Immature natural killer cell (primary cell): ENCODE measurements at regions not wholly inside any gene's neighbourhood (a gene's known extent, or its start where the extent isn't known, plus 50 kb on each side); places are given as distances from the start of the nearest gene placed in this dataset.

Experiments used
- DNase-seq, 3 donors: peaks; one replicate each; pipeline ENCODE4 v3.0.0; 2022; ENCODE audit warnings: mixed read lengths in 1 of 3
- H3K27ac Mint-ChIP-seq, 6 donors: one replicate each; pipeline ENCODE4 v1.8.0; 2020; ENCODE audit warnings: mixed read lengths in 6 of 6, mild to moderate bottlenecking in 5 of 6, inconsistent platforms in 4 of 6, moderate library complexity in 3 of 6
- H3K27me3 Mint-ChIP-seq, 3 donors: one replicate each; pipeline ENCODE4 v1.8.0; 2020 to 2021; ENCODE audit warnings: low read depth in 3 of 3, mild to moderate bottlenecking in 3 of 3, mixed read lengths in 3 of 3, moderate library complexity in 3 of 3, inconsistent platforms in 1 of 3
- H3K36me3 Mint-ChIP-seq, 3 donors: one replicate each; pipeline ENCODE4 v1.8.0; 2020; ENCODE audit warnings: mixed read lengths in 3 of 3, inconsistent platforms in 2 of 3, mild to moderate bottlenecking in 2 of 3
- H3K4me1 Mint-ChIP-seq, 2 donors: one replicate each; pipeline ENCODE4 v1.8.0; 2020; ENCODE audit warnings: inconsistent platforms in 2 of 2, mild to moderate bottlenecking in 2 of 2, mixed read lengths in 2 of 2, moderate library complexity in 1 of 2
- H3K4me3 Mint-ChIP-seq, 5 donors: one replicate each; pipeline ENCODE4 v1.8.0; 2020; ENCODE audit warnings: mild to moderate bottlenecking in 5 of 5, mixed read lengths in 5 of 5, inconsistent platforms in 3 of 5, moderate library complexity in 3 of 5
- H3K9me3 Mint-ChIP-seq, 6 donors: one replicate each; pipeline ENCODE4 v1.8.0; 2020; ENCODE audit warnings: mild to moderate bottlenecking in 6 of 6, mixed read lengths in 6 of 6, inconsistent platforms in 4 of 6, moderate library complexity in 3 of 6

DNA sequence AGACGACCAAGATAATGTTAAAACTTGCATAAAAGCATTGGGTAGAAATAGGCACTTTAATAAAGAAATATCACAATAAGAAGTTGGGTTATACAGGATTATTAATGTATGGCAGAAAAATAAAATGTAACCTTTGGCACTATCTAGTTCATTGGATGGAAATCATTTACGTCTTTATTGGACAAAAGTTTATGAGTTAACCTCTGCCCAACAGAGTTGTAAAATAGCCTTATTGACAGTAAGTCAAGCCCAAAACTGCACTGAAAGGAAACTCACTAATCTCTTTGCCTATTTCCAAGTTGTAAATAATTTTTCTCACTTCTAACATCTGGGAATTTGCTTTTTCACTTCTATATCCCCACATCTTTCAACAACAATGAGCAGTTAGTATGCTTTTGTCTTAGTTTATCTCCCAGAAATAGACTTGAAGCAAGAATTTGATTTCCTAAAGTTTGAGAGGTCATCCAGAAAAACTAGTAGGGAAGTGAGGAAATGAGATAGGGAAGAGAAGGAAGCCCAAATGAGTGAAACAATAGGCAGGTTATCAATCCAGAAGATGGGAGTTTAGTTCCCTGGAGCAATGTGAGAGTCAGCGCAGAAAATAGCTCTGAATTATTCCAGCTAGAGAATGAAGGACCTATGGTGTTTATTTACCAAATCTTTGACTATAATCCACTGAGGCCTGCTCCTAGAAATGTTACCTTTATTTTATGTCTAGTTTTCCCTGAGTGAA, 434.8 kb downstream of the CCER1 start:
- Mint-ChIP-seq H3K27me3 (no peaks in the 10 kb centered on the region), H3K27ac (no peak overlapping the region), H3K4me3 (no peak overlapping the region), H3K36me3 (no peaks in the 10 kb centered on the region), H3K9me3 (peaks cover 0 to 15% (median 0%) of the 10 kb centered on the region in 6 donors), H3K4me1 (no peaks in the 10 kb centered on the region)
- DNase-seq, result no peak

DNA sequence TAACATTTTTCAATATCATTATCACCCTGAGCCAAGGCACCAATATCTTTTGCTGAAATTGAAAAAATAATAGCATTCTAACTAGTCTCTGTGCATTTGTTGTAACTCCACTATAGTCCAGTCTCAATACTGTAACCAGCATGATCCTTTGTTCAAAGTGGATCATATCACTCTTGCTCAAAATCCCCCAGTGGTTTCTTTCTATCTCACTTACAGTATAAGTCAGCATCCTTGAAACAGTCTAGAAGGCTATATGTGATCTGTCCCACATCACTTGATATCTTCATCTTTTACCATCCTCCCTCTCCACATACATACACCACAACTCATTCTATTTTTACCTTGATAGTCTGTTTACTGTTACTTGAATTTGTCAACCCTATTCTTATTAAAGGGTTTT, 435.7 kb downstream of the CCER1 start:
- Mint-ChIP-seq H3K36me3 (no peaks in the 10 kb centered on the region), H3K27ac (no peak overlapping the region), H3K9me3 (peaks cover 0 to 15% (median 0%) of the 10 kb centered on the region in 6 donors), H3K27me3 (no peaks in the 10 kb centered on the region), H3K4me3 (no peak overlapping the region), H3K4me1 (no peaks in the 10 kb centered on the region)
- DNase-seq, result no peak

DNA sequence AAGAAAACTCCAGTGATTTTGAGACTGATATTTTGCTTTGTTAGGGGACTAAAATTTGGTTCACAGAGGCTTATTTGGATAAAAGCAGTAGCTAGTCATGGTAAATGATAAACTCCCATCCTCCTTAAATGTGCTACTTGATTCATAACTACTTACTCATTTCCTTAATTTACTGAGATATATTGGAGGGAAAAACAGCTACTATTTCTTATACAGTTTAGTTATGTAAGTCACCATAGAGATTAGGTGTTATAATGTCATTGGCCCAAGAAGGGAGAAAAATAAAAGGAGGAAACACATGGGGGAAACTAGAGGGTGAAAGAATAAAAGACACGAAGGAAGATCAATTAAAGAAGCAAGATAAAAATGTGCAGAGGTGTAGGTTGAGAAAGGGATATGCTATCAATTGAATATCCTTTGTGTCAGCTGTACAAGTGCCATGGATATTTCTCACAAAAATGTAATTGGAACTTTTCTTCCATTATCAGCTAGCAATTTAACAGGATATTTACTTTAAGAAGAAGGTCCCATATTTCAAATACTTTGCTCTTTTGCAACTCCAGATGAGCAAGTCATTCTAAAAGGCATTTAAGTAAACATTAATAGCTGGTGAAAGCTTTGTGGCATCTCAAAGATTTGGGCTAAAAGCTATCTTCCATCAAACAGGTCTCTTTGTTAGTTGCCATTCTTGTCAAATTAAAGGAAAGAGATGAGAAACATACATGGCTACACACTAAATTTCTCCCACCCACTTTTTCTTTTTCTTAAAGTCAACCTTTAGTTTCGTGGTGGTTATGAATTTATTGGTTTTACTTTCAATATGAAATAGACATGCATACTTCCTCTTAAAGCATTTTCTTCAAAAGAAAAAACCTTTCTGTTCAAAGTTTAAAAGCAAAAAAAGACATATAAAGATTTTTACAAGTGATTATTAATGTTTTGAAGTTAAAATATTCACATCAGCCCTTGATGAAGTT, 439.5 kb downstream of the CCER1 start:
- no peak for DNase-seq
- Mint-ChIP-seq H3K36me3 (no peaks in the 10 kb centered on the region), H3K4me3 (no peak overlapping the region), H3K4me1 (no peaks in the 10 kb centered on the region), H3K27ac (no peak overlapping the region), H3K9me3 (peaks cover 0 to 10% (median 1%) of the 10 kb centered on the region in 6 donors), H3K27me3 (no peaks in the 10 kb centered on the region)

DNA sequence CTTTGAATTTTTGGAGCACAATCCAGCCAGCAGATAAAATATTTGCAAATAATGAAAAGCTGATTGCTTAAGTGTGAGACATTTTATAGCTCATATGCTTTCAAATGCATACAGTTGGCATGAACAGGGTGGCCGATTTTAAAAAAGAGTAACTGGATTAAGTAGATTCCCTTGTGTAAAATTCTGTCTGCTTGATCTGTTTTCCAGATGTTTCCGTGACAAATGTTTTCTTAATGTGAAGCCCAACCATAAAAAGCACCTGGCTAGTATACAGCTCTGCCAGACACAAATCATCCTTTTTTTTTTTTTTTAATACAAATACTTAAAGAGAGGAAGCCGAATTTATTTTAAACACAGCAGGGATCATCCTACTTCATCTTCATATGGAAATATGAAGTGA, 440.7 kb downstream of the CCER1 start:
- no peaks in the 10 kb centered on the region for H3K4me1 Mint-ChIP-seq
- no peaks in the 10 kb centered on the region for H3K36me3 Mint-ChIP-seq
- no peak overlapping the region for H3K4me3 Mint-ChIP-seq
- DNase-seq, result no peak
- peaks cover 0 to 7% (median 5%) of the 10 kb centered on the region in 6 donors for H3K9me3 Mint-ChIP-seq
- H3K27me3 Mint-ChIP-seq, result no peaks in the 10 kb centered on the region
- no peak overlapping the region for H3K27ac Mint-ChIP-seq

DNA sequence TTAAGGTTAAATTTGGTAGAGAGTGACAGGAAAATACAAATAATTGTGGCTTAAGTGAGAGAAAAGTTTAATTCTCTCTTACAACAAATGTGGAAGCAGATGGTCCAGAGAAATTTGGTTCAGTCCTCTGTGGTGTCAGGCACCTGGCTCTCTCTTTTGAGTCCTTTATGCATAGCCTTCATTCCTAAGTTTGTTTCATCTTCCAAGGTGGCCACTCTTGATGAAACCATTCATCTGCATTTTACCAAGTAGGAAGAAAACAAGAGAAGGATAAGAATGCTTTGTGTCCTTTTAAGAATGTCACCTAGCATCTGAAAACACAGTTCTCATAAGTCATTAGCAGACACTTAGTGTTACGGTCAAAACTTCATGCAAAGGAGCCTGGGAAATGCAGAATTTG, 442.5 kb downstream of the CCER1 start:
- no peak overlapping the region for H3K4me3 Mint-ChIP-seq
- H3K27ac Mint-ChIP-seq, result no peak overlapping the region
- no peaks in the 10 kb centered on the region for H3K36me3 Mint-ChIP-seq
- no peaks in the 10 kb centered on the region for H3K27me3 Mint-ChIP-seq
- H3K4me1 Mint-ChIP-seq, result no peaks in the 10 kb centered on the region
- DNase-seq, result no peak
- H3K9me3 Mint-ChIP-seq, result peaks cover 2 to 10% (median 6%) of the 10 kb centered on the region in 6 donors

DNA sequence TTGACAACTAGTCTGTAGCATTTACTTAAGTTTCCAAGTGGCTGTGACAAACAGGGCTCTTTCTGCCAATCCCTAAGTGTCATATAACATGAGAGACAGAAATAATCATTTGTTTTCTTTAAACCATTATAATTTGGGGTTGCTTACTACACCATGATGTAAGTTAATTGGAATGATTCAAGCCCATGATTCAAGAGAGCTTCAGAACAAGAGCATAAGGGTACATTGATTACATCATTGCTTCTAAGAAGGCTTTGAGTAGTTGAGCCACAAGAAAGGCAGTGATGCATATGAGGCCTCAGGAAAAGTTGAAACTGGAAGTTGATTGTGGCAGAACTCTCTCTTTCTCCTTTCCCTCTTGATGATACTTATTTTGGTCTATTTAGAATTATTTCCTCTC, 444.0 kb downstream of the CCER1 start:
- Mint-ChIP-seq H3K27me3 (no peaks in the 10 kb centered on the region), H3K4me1 (no peaks in the 10 kb centered on the region), H3K27ac (no peak overlapping the region), H3K9me3 (peaks cover 0 to 7% (median 6%) of the 10 kb centered on the region in 6 donors), H3K36me3 (no peaks in the 10 kb centered on the region), H3K4me3 (no peak overlapping the region)
- DNase-seq, result no peak

DNA sequence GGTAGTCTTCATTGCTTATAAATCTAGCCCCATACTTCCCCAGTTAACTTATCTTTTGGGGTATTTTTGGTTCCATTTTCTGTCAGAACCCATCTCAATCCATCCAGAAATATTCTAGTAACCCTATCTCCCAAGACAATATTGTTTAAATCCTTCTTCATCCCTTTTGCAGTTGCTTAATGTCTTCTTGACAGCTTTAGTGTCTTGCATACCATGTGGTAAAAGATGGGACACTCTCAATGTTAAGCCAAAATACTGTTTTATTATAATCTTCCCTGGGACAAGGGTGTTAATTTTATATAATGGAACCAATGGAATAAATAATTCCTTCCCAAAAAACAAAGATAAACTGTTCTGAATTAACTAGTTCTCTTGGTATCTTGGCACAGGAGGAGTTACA, 450.2 kb downstream of the CCER1 start:
- H3K9me3 Mint-ChIP-seq, result peaks cover 0 to 13% (median 4%) of the 10 kb centered on the region in 6 donors
- no peak overlapping the region for H3K27ac Mint-ChIP-seq
- no peaks in the 10 kb centered on the region for H3K36me3 Mint-ChIP-seq
- DNase-seq, result no peak
- H3K4me3 Mint-ChIP-seq, result no peak overlapping the region
- H3K4me1 Mint-ChIP-seq, result no peaks in the 10 kb centered on the region
- peaks cover 0 to 2% (median 0%) of the 10 kb centered on the region in 3 donors for H3K27me3 Mint-ChIP-seq

DNA sequence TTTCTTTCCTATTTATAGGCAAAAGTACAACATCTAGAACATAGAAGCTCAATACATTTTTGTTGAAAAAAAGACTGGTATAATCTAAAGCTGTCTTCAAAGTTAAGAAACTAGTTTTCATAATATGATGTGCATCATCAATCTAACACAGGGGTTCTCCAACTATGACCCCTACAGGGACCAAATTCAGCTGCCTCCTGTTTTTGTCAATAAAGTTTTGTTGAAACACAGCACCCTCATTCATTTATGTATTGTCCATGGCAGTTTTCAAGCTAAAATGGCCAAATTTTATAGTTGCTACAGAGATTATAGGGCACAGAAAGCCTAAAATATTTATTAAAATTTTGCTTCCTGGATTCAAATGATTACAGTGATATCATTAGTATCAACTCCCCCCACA, 452.9 kb downstream of the CCER1 start:
- no peak for DNase-seq
- no peaks in the 10 kb centered on the region for H3K4me1 Mint-ChIP-seq
- no peak overlapping the region for H3K27ac Mint-ChIP-seq

DNA sequence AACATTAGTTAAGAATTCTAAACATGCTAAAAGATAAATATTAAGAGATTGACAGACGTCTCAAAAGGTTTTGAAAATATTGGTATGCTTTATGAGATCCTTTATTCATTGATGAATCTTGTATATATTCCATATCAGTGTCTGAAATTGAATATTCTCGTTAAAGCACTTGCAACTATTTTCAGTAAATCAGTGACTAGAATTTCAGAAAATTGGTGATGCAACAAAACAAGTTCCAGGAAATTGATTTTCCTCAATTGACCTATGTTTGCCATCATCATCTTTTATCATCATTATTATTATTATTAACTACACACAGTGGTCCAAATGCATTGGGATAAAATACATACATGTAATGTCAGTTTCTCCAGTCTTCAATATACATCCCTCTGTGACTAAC, 453.6 kb downstream of the CCER1 start:
- no peak for DNase-seq
- H3K27me3 Mint-ChIP-seq, result peaks cover 0 to 2% (median 1%) of the 10 kb centered on the region in 3 donors
- H3K36me3 Mint-ChIP-seq, result no peaks in the 10 kb centered on the region
- H3K9me3 Mint-ChIP-seq, result peaks cover 0 to 8% (median 3%) of the 10 kb centered on the region in 6 donors
- H3K4me3 Mint-ChIP-seq, result no peak overlapping the region
- no peak overlapping the region for H3K27ac Mint-ChIP-seq
- no peaks in the 10 kb centered on the region for H3K4me1 Mint-ChIP-seq

More for the DNA sequence above, 452.9 kb downstream of the CCER1 start:
- no peaks in the 10 kb centered on the region for H3K36me3 Mint-ChIP-seq
- peaks cover 0 to 2% (median 1%) of the 10 kb centered on the region in 3 donors for H3K27me3 Mint-ChIP-seq
- H3K4me3 Mint-ChIP-seq, result no peak overlapping the region
- peaks cover 0 to 7% (median 3%) of the 10 kb centered on the region in 6 donors for H3K9me3 Mint-ChIP-seq

DNA sequence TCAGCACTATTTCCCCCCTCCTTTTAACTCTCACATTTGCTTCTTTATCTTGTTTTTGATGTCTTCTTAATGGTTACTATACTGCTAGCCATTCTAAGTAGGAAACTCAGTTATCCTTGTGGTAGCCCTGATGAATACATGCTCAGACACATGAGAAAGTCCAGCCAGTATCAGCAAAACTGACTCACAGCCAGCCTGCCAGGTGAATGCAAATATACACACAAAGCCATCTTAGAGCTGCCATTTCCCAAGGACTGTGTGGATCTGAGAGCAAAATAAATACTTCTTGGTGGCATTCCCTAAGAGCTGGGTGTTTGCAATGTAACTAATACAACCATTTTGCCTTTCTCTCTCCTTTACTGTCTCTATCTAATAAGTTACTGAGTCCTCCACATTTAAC, 455.2 kb downstream of the CCER1 start:
- no peak overlapping the region for H3K27ac Mint-ChIP-seq
- DNase-seq, result no peak
- H3K9me3 Mint-ChIP-seq, result peaks cover 0 to 8% (median 6%) of the 10 kb centered on the region in 6 donors
- H3K27me3 Mint-ChIP-seq, result peaks cover 0 to 2% (median 1%) of the 10 kb centered on the region in 3 donors
- no peaks in the 10 kb centered on the region for H3K36me3 Mint-ChIP-seq
- no peak overlapping the region for H3K4me3 Mint-ChIP-seq
- H3K4me1 Mint-ChIP-seq, result no peaks in the 10 kb centered on the region

DNA sequence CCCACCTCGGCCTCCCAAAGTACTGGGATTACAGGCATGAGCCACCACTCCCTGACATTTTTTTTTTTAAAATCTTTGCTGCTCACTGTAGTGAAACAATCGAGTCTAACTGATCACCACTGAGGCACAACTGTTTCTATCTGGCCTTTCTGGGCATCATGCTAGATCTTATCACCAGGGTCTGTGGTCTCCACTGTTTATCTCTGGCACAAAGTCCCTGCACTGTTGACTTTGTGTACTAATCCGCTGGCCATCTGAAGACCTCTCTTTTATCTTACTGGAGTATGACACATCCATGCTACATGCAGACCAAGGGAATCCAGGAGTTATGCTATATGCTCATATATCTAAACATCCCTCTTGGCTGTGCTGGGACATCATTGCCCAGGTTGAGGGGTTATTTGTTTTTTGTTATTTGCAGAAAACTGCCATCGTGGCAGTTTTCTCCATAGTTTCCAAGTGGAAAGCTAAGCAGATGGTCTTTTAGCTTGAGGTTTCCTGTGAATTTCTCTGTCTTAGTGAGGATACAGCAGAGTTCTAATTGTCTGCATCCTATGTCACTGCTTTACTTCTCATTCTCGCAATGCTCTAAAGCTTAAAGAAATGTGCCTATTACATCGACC, 456.9 kb downstream of the CCER1 start:
- Mint-ChIP-seq H3K27ac (no peak overlapping the region), H3K27me3 (peaks cover 1 to 3% (median 2%) of the 10 kb centered on the region in 3 donors), H3K36me3 (no peaks in the 10 kb centered on the region), H3K4me1 (no peaks in the 10 kb centered on the region), H3K4me3 (no peak overlapping the region), H3K9me3 (peaks cover 0 to 6% (median 3%) of the 10 kb centered on the region in 6 donors)
- DNase-seq, result no peak

DNA sequence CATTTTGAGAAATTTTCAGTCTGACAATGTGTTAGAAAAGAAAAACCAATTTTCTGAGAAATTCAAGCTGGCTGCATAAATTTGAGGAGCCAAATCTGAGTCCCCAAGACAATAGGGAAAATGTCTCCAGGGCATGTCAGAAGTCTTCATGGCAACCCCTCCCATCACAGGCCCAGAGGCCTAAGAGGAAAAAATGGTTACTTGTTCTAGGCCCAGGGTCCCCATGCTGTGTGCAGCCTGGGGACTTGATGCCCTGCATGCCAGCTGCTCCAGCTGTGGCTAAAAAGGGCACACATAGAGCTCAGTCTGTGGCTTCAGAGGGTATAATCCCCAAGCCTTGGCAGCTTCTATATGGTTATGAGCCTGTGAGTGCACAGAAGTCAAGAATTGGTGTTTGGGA, 464.6 kb downstream of the CCER1 start:
- no peak overlapping the region for H3K27ac Mint-ChIP-seq
- H3K27me3 Mint-ChIP-seq, result peaks cover 0 to 3% (median 0%) of the 10 kb centered on the region in 3 donors
- DNase-seq, result no peak
- H3K4me1 Mint-ChIP-seq, result no peaks in the 10 kb centered on the region
- no peak overlapping the region for H3K4me3 Mint-ChIP-seq
- peaks cover 0 to 9% (median 6%) of the 10 kb centered on the region in 6 donors for H3K9me3 Mint-ChIP-seq
- no peaks in the 10 kb centered on the region for H3K36me3 Mint-ChIP-seq

DNA sequence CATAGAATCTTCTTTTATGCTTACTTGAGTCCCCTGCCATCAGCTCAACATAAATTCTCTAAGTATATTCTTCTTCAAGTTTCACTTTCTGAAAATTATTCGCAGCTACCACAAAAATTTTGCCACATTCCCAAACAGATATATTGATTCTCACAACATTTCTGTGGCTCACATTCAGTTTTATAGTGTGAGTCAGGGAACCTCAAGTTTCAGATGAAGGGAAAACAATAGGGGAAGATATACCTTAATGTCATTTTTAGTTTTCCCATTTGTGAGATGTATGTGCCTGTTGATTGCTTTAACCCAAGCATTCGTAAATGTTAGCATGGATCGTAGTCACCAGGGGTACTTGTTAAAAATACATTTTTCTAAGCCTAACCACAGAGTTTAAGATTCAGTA, 465.8 kb downstream of the CCER1 start:
- H3K36me3 Mint-ChIP-seq, result no peaks in the 10 kb centered on the region
- no peak overlapping the region for H3K27ac Mint-ChIP-seq
- peaks cover 0 to 9% (median 6%) of the 10 kb centered on the region in 6 donors for H3K9me3 Mint-ChIP-seq
- DNase-seq, result no peak
- H3K4me1 Mint-ChIP-seq, result no peaks in the 10 kb centered on the region
- no peak overlapping the region for H3K4me3 Mint-ChIP-seq
- H3K27me3 Mint-ChIP-seq, result no peaks in the 10 kb centered on the region

DNA sequence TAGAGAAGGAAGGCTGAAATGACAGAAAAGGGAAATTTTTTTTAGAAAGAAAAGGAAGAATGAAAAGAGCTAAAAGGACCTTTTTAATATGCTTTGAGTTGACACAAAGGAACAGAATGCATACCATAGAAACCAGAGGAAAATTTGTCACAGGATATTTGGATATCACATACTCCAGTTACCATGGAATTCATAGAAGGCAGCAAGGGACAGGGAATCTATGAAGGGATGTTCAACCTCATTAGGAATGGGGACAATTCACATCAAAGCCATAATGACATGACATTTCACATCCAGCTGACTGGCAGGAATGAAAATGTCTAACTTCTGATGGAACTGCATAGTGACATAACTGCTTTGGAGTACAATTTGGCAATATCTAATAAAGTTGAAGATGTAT, 469.4 kb downstream of the CCER1 start:
- H3K9me3 Mint-ChIP-seq, result peaks cover 0 to 15% (median 3%) of the 10 kb centered on the region in 6 donors
- H3K4me1 Mint-ChIP-seq, result no peaks in the 10 kb centered on the region
- no peaks in the 10 kb centered on the region for H3K36me3 Mint-ChIP-seq
- no peak overlapping the region for H3K27ac Mint-ChIP-seq
- H3K27me3 Mint-ChIP-seq, result no peaks in the 10 kb centered on the region
- no peak overlapping the region for H3K4me3 Mint-ChIP-seq
- DNase-seq, result no peak
